Skeletal muscle cell (primary cell): ENCODE measurements at regions not wholly inside any gene's neighbourhood (a gene's known extent, or its start where the extent isn't known, plus 50 kb on each side); places are given as distances from the start of the nearest gene placed in this dataset.
"Not testable (repeated sequence)": the region's sequence is repeated elsewhere in the genome, so short reads cannot be mapped to it uniquely, and the experiment has no call there.

ENCODE experiments used
- DNase-seq: peaks from one replicate; pipeline ENCODE4 v3.0.0-alpha.2; 2010; ENCODE audit warnings: low read depth
- H3K4me3 ChIP-seq: 2 replicates; pipeline ENCODE4 v1.5.1; 2011; ENCODE audit warnings: low read depth, mild to moderate bottlenecking, control low read depth, low read length, moderate library complexity

DNA sequence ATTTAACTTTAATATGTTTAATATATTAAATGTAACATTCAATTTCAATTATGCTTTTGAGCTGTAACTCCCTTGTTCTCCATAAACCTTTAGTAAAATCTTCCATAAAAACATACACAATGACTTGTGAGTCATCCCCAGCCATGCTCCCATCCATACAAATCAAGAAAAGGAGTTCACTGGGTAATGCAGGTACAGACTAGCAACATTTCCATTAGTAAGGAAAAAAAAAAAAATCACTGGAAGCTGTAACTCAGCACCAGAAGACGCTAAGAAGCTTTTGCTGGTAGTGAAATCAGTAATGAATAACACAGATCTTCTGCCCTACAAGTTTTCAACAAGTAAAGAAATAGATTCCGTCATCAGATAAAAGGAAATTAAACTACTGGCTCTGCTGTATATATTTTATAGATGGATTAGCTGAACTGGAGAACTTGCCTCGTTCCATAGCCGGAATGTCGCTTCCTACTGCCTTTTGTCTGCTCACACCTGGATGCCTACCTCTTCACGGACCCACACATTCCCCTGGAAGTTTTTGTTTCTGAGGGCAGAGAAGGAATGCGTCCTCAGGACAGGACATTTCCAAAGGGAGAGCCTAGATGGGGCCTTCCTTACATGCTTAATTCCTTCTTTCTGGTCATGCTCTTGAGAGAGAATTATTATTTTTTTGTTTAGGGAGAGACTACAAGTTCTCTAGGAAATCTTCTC is 298.4 kb upstream of the ANKRD50 start:
- no peak overlapping the region for H3K4me3 ChIP-seq
- no peak for DNase-seq

DNA sequence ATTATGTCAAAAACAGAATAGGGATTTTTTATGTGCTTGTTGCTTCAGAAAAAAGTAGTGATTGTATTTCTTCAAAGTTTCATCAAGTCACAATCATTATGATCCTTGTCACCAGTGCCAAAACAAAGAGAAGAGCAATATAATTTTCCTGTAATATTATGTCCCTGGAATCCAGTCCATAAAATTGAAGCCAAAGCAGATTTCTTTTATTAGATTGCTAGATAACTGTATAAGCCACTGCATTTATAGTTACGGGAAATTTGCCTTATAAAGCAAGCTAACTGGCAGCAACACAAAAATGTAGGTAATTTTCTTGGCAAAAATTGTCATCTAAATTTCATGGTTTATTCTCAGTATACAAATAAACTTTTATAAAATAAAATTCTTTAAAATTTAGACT is 296.1 kb upstream of the ANKRD50 start:
- no peak overlapping the region for H3K4me3 ChIP-seq
- no peak for DNase-seq

DNA sequence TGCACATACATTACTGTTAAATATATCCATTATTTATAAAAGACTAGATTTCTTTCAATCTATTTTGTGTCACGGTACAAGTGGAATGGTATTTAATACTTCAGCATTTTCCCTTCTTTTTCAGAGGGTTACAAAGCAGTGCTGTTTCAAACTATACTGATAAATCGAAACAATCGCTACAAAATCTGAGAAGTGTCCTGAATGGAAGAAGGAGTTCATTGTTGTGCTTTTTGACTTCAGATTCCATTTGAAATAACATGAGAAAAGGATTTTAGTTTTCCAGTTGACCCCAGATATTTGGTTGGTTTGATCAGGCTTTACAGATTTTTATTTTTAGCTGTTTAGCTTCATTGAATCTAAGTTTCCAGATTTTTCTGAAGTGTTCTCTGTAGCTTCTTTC is 292.1 kb upstream of the ANKRD50 start:
- no peak for DNase-seq
- H3K4me3 ChIP-seq = no peak overlapping the region

DNA sequence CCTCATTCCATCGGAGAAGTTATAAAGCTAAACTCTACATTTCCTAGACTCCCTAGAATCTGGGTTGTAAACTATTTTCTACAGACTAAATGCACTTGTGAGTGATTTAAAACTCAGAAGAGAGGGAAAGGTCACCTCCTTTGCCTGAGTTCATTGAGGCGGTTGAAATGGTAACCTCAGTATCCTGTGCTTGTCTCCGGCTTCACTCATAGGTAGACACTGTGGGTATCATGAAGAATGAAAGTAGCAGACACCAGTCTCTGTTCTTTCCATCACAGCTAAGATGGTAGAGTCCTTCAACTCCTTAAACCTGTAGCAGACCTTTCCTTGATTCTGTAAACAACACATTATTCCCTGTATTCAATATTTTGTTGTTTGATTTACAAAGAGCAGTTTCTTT is 291.3 kb upstream of the ANKRD50 start:
- no peak overlapping the region for H3K4me3 ChIP-seq
- DNase-seq = no peak

DNA sequence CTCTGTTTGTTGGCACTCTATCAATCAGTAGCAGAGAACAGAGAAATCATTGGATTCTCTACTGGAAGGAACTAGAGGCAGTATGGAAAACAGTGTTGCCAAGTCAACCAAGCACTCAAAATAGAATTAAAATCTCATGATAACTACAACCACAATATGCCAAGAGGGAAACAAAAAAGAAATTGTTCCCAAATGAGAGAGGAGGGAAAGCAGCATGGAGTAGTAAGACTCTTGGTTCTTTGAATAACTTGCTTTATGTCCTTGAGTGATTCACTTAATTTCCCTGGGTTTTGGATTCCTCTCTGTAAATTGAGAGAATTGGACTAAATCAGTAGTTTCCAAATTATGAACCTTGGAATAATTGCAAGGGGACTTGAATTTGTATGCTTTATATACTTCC is 285.5 kb upstream of the ANKRD50 start:
- H3K4me3 ChIP-seq = no peak overlapping the region
- DNase-seq = no peak

DNA sequence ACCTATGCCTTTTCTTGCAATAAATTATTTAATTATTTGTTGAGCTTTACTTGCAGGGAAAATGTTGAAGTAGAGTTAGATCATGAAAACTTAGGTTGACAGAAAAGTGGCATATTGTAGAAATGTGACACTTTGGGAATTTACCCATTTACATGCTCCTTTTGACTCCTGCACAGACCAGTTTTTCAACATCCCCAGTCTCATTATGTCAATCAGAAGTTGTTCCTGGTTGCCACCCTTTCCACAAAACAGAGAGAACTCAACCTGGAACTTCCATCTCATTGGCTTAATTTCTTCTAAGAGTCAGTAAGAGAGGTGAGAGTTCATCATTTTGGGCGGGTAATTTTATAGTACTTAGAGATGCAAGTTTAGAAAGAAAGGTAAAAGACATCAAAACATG is 284.6 kb upstream of the ANKRD50 start:
- H3K4me3 ChIP-seq = no peak overlapping the region
- no peak for DNase-seq

DNA sequence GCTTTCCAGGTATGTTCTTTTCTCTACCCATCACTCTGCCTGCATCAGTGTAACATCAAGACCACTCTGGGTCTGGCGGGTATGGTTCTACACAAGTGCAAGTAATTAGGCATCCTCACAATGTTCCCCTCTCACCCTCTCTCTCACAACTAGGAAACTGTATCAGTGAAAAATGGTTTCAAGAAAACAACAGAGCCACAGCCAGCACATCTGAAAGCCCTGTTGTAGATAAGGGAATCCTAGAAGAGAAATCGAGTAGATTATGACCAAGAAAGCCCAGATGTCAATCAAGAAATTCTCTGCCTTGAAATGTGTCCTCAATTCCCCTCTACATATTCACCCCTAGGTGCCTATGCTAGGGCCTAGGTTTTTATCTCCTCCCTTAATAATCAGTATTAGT is 281.3 kb upstream of the ANKRD50 start:
- no peak overlapping the region for H3K4me3 ChIP-seq
- no peak for DNase-seq

DNA sequence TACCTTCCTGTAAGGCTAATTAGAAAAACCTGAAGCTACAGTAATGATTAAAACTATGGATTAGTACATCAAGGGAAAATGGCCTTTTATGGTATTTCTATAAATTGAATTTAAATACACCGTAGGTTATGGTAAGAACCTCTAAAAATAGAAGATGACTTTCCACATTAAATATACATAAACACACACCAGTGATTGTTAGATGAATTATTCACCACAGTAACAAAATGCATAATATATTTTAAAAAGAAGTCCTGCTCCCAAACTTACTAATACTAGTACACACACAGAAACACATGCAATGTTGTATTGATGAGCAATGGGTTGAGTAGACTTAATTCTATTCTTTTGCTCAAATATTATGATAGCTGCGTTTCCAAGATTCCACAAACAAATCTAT is 277.9 kb upstream of the ANKRD50 start:
- DNase-seq = no peak
- no peak overlapping the region for H3K4me3 ChIP-seq

DNA sequence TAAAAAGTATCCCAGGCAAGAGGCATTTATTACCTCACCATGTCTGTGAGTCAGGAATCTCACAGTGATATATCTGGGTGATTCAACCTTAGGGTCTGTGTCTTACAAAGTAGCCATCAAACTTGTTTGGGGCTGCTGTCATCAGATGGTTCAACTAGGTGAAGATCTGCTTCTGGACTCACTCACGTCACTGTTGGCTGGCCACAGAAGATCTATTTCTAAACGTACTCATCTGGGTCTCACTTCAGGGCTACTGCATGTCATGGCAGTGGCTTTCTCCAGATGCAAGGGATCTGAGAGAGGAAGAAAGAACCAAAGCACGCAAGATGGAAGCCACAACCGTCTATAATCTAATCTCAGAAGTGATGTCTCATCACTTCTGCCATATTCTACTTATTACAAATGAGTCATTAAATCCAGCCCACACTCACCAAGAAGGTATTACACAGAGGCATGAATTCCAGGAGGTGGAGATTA is 267.8 kb upstream of the ANKRD50 start:
- DNase-seq = peak; percentile 86
- no peak overlapping the region for H3K4me3 ChIP-seq

DNA sequence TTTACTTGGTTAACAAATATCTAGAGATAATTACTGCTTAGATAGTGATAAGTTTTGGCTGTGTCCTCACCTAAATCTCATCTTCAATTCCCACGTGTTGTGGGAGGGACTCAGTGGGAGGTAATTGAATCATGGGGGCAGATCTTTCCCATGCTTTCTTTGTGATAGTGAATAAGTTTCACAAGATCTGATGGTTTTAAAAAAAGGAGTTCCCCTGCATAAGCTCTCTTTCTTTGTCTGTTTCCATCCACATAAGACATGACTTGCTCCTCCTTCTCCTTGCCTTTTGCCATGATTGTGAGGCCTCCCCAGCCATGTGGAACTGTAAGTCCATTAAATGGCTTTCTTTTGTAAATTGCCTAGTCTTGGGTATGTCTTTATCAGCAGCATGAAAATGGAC is 266.0 kb upstream of the ANKRD50 start:
- not testable (repeated sequence) for H3K4me3 ChIP-seq, DNase-seq

DNA sequence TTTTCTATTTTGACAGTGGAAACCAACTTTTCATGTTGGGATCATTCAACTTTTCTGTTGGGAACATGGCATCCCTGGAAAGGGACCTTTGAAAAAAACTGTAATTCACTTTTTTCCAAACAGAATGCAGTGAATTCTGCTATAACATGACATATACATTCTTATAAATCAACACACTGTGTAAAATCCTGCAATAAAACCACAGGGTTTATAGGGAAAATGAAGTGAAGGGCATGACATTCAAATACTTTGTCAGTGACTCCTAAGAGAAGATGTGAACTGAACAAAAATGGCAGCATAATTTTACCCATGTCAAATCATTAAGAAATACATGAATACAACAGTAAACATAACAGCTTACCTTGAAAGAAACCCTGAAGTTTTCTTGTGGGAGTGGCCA is 264.5 kb upstream of the ANKRD50 start:
- H3K4me3 ChIP-seq = no peak overlapping the region
- no peak for DNase-seq

DNA sequence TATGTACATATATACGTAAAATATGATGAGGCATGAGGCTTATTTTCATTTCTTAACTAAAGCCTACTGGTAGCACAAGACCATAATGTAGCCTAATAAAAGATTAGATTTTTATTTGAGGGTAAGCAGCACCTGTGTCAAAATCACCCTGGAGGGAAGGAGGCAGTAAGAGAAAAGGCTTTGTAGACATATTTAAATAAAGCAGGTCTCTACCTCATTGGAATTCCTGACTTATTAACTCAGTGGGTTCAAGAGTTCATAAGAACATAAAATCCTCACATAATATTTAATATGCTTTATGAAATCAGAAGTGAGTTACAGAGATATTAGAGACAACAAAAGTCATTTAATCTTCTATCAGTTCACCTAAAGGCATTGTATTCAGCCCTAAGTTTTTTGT is 261.6 kb upstream of the ANKRD50 start:
- no peak overlapping the region for H3K4me3 ChIP-seq
- no peak for DNase-seq

DNA sequence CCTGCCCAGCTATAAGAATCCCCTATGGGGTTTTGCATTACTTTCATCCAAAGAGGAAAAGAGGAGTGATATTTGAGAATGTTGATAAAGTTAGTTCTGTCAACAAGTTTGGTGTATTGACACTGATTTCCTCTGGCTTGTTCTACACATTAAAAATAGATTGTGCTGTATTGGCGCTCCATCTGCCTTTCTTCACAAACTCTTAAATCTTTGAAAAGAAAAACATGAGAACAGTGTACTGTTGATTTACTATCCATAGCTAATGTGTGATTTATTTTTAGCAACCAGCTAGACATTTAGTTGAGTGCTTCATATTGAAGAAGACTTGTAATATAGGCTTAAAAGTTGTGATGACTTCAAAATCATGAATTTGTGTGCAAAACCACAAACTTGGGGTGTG is 261.2 kb upstream of the ANKRD50 start:
- DNase-seq = no peak
- no peak overlapping the region for H3K4me3 ChIP-seq

DNA sequence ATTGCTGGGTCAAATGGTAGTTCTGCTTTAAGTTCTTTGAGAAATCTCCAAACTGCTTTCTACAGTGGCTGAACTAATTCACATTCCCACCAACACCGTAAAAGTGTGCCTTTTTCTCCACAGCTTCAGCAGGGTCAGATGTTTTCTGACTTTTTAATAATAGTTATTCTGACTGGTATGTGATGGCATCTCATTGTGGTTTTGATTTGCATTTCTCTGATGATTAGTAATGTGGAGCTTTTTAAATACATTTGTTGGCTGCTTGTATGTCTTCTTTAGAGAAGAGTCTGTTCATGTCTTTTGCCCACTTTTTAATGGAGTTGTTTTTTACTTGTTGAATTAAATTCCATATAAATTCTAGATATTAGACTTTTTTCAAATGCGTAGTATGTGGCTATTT is 257.5 kb upstream of the ANKRD50 start:
- H3K4me3 ChIP-seq = no peak overlapping the region
- no peak for DNase-seq

DNA sequence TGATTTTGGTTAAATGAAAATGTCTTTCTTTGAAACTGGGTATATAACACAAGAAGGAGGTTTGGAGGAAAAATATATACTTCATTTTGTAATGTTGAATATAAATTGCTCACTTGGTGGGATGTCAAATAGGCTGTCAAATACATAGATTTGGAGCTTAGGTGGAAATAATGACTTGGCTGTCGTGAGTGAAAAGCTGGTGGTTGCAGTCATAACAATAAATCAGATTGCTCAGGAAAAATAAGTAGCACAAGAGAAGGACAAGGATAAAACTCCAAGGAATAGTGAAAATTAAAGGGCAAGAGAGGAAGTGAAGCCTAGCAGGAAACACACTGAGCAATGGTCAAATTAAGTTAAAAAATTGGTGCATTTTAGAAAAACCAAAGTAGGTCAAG is 253.0 kb upstream of the ANKRD50 start:
- no peak for DNase-seq

DNA sequence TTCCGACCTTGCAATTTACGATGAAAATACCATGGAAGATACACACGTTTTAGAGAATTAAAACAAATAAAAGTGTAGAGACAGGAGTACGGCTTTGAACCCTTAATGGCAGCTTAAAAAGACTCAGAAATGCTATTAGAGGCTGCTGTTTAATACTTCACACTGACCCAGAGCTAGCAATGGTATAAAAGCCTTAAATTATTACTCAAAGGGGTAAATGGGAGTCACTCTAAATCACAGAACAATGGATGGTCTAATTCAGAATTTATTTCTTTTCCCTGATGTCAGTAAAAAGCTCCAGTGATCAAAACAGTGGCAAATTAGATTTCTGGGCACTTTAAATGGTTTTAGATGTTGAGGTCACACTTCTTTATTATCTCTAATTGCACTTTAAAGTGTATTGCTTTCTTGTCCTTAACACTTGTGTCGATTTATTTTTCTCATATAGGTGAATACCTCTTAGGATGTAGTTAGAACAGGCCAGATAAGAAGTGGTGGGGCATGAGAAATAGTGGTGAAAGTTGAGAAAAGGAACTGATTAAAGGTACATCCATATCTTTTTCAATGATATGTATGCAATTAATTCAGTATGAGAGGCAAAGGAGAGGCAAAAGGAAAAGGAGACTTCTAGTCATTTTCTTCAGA is 252.4 kb upstream of the ANKRD50 start:
- no peak overlapping the region for H3K4me3 ChIP-seq
- DNase-seq = no peak

More for the DNA sequence above, 253.0 kb upstream of the ANKRD50 start:
- no peak overlapping the region for H3K4me3 ChIP-seq

DNA sequence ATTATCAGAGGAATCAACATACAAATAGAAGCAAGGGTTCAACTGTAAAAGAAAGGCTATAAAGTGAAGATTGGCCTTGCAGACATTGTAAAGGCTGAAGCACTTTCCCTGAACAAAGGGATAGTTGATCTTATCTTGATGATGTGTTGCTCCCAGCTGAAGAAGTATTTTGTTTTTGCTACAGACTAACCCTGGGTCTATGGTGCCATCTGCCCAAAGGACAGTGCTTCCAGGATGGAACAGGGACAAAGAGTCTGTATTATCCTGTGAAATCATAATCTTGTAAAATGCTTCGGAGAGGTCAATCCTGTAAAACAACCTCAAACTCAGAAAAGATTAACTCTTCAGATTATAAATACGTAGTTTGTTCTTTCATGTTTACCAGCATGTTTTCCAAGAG is 251.7 kb upstream of the ANKRD50 start:
- no peak for DNase-seq
- H3K4me3 ChIP-seq = no peak overlapping the region

DNA sequence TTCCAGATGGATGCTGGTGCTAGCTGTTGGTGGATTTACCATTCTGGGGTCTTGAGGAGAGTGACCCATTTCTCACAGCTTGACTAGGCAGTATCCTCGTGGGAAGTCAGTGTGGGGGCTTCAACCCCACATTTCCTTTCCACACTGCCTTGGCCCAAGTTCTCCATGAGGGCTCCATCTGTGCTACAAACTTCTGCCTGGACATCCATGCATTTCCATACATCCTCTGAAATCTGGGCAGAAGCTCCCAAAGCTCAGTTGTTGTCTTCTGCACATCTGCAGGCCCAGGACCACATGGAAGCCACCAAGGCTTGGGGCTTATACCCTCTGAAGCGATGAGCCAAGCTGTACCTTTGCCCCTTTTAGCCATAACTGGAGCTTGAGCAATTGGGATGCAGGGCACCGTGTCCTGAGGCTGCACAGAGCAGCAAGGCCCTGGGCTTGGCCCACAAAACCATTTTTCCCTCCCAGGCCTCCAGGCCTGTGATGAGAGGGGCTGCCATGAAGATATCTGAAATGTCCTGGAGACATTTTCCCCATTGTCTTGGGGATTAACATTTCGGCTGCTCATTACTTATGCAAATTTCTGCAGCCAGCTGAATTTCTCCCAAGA is 248.7 kb upstream of the ANKRD50 start:
- no peak overlapping the region for H3K4me3 ChIP-seq
- no peak for DNase-seq

DNA sequence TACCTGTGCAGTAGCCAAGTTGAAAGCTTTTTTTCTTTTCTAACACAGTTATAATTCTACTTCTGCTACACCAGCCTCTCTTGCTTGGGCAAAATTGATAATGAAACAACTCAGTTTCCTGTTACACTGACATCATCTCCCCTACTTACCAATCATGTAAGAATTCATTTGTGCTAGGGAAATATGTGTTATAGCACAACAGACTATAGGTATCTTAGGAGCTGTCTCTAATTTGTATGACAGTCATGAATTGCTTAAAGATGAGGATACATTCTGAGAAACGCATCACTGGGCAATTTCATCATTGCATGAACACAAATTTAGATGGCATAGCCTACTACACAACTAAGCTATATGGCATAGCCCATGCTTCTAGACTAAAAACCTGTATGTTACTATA is 246.3 kb upstream of the ANKRD50 start:
- DNase-seq = no peak
- H3K4me3 ChIP-seq = no peak overlapping the region

DNA sequence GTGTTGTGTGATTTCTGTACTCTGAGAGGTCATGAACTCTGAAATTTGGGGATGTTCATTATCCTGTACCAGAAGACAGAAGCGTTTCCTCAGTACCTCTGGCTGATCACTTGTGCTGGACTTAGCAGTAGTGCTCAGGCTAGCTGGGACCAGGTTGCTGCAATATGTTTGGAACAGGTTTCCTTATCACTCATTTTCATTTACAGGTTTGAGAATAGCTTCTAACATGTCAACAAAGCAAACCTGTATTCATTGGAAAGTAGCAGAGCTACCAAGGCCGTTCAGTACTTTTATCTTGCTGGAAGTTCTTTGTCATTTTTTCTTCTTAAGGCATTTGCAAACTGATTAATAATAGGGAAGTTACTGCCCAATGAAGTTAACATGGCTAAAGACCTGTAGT is 242.9 kb upstream of the ANKRD50 start:
- no peak overlapping the region for H3K4me3 ChIP-seq
- DNase-seq = no peak

DNA sequence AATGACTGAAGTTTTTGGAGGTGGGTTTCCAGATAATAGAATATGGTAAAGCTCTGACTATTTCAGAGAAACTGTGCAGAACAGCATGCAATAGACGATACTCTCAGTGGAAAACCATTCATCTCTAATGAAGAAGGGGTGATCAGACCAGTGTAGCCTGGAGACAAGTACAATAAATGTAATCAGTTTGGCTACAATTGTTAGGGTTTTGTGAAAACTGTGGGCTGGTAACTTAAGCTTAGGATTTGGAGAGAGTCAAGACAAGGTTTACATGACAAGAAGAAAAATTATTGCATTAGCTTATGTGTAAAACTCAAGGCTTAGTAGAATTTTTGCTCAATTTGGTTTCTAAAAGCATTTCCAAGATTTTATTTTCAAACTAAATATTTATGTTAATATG is 241.5 kb upstream of the ANKRD50 start:
- DNase-seq = no peak
- H3K4me3 ChIP-seq = no peak overlapping the region
